ENCODE measurements at regions not wholly inside any gene's neighbourhood (a gene's known extent, or its start where the extent isn't known, plus 50 kb on each side); places are given as distances from the start of the nearest gene placed in this dataset.

- TF ChIP-seq ELF4 (IDR thresholded peaks at IDR 0.05) (no peak), TARDBP (IDR thresholded peaks at IDR 0.05) (no peak), CTBP1 (IDR thresholded peaks at IDR 0.05; ENCODE audit: borderline replicate concordance) (no peak), LEF1 (IDR thresholded peaks at IDR 0.05; ENCODE audit: borderline replicate concordance) (no peak), BHLHE40 (IDR thresholded peaks at IDR 0.05; ENCODE audit: borderline replicate concordance) (no peak), FOXM1 (IDR thresholded peaks at IDR 0.05; ENCODE audit: borderline replicate concordance) (no peak)
Measured at GRCh38 chr3:105065895-105066839, 300.5 kb upstream of the ALCAM start.

All from HEK293T (cell line).